Panc1 (cell line): ENCODE measurements at regions not wholly inside any gene's neighbourhood (a gene's known extent, or its start where the extent isn't known, plus 50 kb on each side); places are given as distances from the start of the nearest gene placed in this dataset.

ENCODE experiments used
- CTCF ChIP-seq: fragments of 450-650 bp; IDR thresholded peaks from 2 replicates; pipeline ENCODE4 v1.5.1; 2017; ENCODE audit warnings: mild to moderate bottlenecking
- POLR2AphosphoS5 ChIP-seq: IDR thresholded peaks from 2 replicates; pipeline ENCODE4 v1.6.1; 2012; ENCODE audit warnings: mild to moderate bottlenecking, low read depth, low read length, moderate library complexity
- REST ChIP-seq, 2 experiments: IDR thresholded peaks; 2 replicates each; pipeline ENCODE4 v1.6.1; 2011 to 2012; ENCODE audit warnings: low read depth in 2 of 2, control low read depth in 1 of 2, low read length in 1 of 2, mild to moderate bottlenecking in 1 of 2, moderate library complexity in 1 of 2; ENCODE audit not compliant: insufficient read depth in 1 of 2
- SIN3A ChIP-seq: IDR thresholded peaks from 2 replicates; pipeline ENCODE4 v1.6.1; 2012; ENCODE audit warnings: low read depth, mild to moderate bottlenecking, low read length, moderate library complexity, borderline replicate concordance; ENCODE audit not compliant: insufficient read depth
- TCF7L2 ChIP-seq: IDR thresholded peaks from 2 replicates; pipeline ENCODE4 v1.6.1; 2011; ENCODE audit warnings: mild to moderate bottlenecking, low read depth, low read length, inconsistent platforms

GRCh38 chr12:93154753-93155480 is 222.8 kb upstream of the NUDT4 start:
- no peak for TF ChIP-seq CTCF
- TF ChIP-seq TCF7L2, result no peak
- TF ChIP-seq POLR2AphosphoS5, result no peak
- no peak for TF ChIP-seq SIN3A
- no peak for TF ChIP-seq REST (IDR thresholded peaks at IDR 0.05; ENCODE audit: insufficient read depth in 1 of 2, low read depth in 2 of 2, low read length in 1 of 2)
